Mesothelial cell of epicardium (in vitro differentiated cells): ENCODE measurements at regions not wholly inside any gene's neighbourhood (a gene's known extent, or its start where the extent isn't known, plus 50 kb on each side); places are given as distances from the start of the nearest gene placed in this dataset.
"Not testable (repeated sequence)": the region's sequence is repeated elsewhere in the genome, so short reads cannot be mapped to it uniquely, and the experiment has no call there.

Source experiments
- DNase-seq, 2 experiments: peaks; one replicate each; pipeline ENCODE4 v3.0.0; 2021; ENCODE audit warnings: low spot score in 2 of 2; ENCODE audit not compliant: unreplicated experiment in 2 of 2
- H3K27ac Mint-ChIP-seq: 2 replicates; pipeline ENCODE4 v1.8.0; 2021; ENCODE audit warnings: mixed read lengths
- H3K27me3 Mint-ChIP-seq: 2 replicates; pipeline ENCODE4 v1.8.0; 2021; ENCODE audit warnings: low read depth, mixed read lengths
- H3K36me3 Mint-ChIP-seq: 2 replicates; pipeline ENCODE4 v1.8.0; 2021; ENCODE audit warnings: mixed read lengths
- H3K4me1 Mint-ChIP-seq: 2 replicates; pipeline ENCODE4 v1.8.0; 2021; ENCODE audit warnings: mixed read lengths
- H3K4me3 Mint-ChIP-seq: 2 replicates; pipeline ENCODE4 v1.8.0; 2021; ENCODE audit warnings: mild to moderate bottlenecking, moderate library complexity, mixed read lengths
- H3K9me3 Mint-ChIP-seq: 2 replicates; pipeline ENCODE4 v1.8.0; 2021; ENCODE audit warnings: mixed read lengths
- CTCF ChIP-seq: fragments of 200-600 bp; sonication (generic); IDR thresholded peaks from one replicate; pipeline ENCODE4 v1.5.0; 2021; ENCODE audit warnings: antibody characterized with exemption; ENCODE audit not compliant: unreplicated experiment

- no peak for DNase-seq
- Mint-ChIP-seq H3K27me3 (no peaks in the 10 kb centered on the region), H3K4me3 (no peak overlapping the region), H3K9me3 (peaks cover 8% of the 10 kb centered on the region), H3K4me1 (peaks cover 4% of the 10 kb centered on the region), H3K36me3 (peaks cover 8% of the 10 kb centered on the region), H3K27ac (no peak overlapping the region)
- no peak for TF ChIP-seq CTCF
These were observed 363.3 kb downstream of the TYW1 start for GRCh38 chr7:67359900-67360299.

GRCh38 chr7:67361150-67361549 lies 364.5 kb downstream of the TYW1 start:
- peaks cover 7% of the 10 kb centered on the region for H3K4me1 Mint-ChIP-seq
- no peaks in the 10 kb centered on the region for H3K27me3 Mint-ChIP-seq
- TF ChIP-seq CTCF: no peak
- no peak for DNase-seq
- H3K4me3 Mint-ChIP-seq: no peak overlapping the region
- H3K36me3 Mint-ChIP-seq: peaks cover 8% of the 10 kb centered on the region
- H3K9me3 Mint-ChIP-seq: peaks cover 8% of the 10 kb centered on the region
- H3K27ac Mint-ChIP-seq: no peak overlapping the region

GRCh38 chr7:67364441-67365017 lies 367.9 kb downstream of the TYW1 start:
- H3K4me3 Mint-ChIP-seq: no peak overlapping the region
- H3K27ac Mint-ChIP-seq: no peak overlapping the region
- H3K27me3 Mint-ChIP-seq: peaks cover 6% of the 10 kb centered on the region
- no peaks in the 10 kb centered on the region for H3K36me3 Mint-ChIP-seq
- DNase-seq: no peak
- peaks cover 13% of the 10 kb centered on the region for H3K9me3 Mint-ChIP-seq
- peaks cover 7% of the 10 kb centered on the region for H3K4me1 Mint-ChIP-seq
- no peak for TF ChIP-seq CTCF

GRCh38 chr7:67371429-67372305 lies 375.0 kb downstream of the TYW1 start:
- DNase-seq: peak; percentile 36 to 69
- H3K36me3 Mint-ChIP-seq: no peaks in the 10 kb centered on the region
- H3K4me3 Mint-ChIP-seq: no peak overlapping the region
- H3K27ac Mint-ChIP-seq: no peak overlapping the region
- TF ChIP-seq CTCF: peak; percentile 84
- no peaks in the 10 kb centered on the region for H3K4me1 Mint-ChIP-seq
- H3K27me3 Mint-ChIP-seq: peaks cover 24% of the 10 kb centered on the region
- H3K9me3 Mint-ChIP-seq: peaks cover 18% of the 10 kb centered on the region

GRCh38 chr7:67373389-67373788 lies 376.8 kb downstream of the TYW1 start:
- not testable (repeated sequence) for H3K4me3 Mint-ChIP-seq, H3K9me3 Mint-ChIP-seq, H3K27ac Mint-ChIP-seq, H3K4me1 Mint-ChIP-seq, H3K36me3 Mint-ChIP-seq, DNase-seq
- H3K27me3 Mint-ChIP-seq: peaks cover 24% of the 10 kb centered on the region

GRCh38 chr7:67375427-67375826 lies 378.8 kb downstream of the TYW1 start:
- no peak for TF ChIP-seq CTCF
- Mint-ChIP-seq H3K4me1 (peaks cover 3% of the 10 kb centered on the region), H3K27me3 (peaks cover 17% of the 10 kb centered on the region), H3K4me3 (no peak overlapping the region), H3K27ac (no peak overlapping the region), H3K9me3 (peaks cover 7% of the 10 kb centered on the region), H3K36me3 (no peaks in the 10 kb centered on the region)
- DNase-seq: no peak
